HT-29 (cell line): ENCODE measurements at regions not wholly inside any gene's neighbourhood (a gene's known extent, or its start where the extent isn't known, plus 50 kb on each side); places are given as distances from the start of the nearest gene placed in this dataset.

ENCODE experiments used
- DNase-seq: peaks from one replicate; pipeline ENCODE4 v3.0.0-alpha.2; 2015; ENCODE audit warnings: low spot score

GRCh38 chr3:110528305-110529121 is 543.1 kb upstream of the NECTIN3 start:
- DNase-seq: no peak

GRCh38 chr3:110530902-110531301 is 540.7 kb upstream of the NECTIN3 start:
- DNase-seq: no peak

GRCh38 chr3:110533089-110533488 is 538.5 kb upstream of the NECTIN3 start:
- no peak for DNase-seq

GRCh38 chr3:110542552-110543150 is 529.0 kb upstream of the NECTIN3 start:
- no peak for DNase-seq

GRCh38 chr3:110544730-110545129 is 526.9 kb upstream of the NECTIN3 start:
- no peak for DNase-seq

GRCh38 chr3:110550511-110550910 is 521.1 kb upstream of the NECTIN3 start:
- no peak for DNase-seq

- DNase-seq: no peak
These were observed 509.0 kb upstream of the NECTIN3 start for GRCh38 chr3:110562621-110563020.

GRCh38 chr3:110564674-110565073 is 506.9 kb upstream of the NECTIN3 start:
- DNase-seq: no peak

- DNase-seq: no peak
These were observed 504.6 kb upstream of the NECTIN3 start for GRCh38 chr3:110567029-110567428.

- DNase-seq: no peak
These were observed 503.4 kb upstream of the NECTIN3 start for GRCh38 chr3:110568246-110568645.

GRCh38 chr3:110569073-110569472 is 502.5 kb upstream of the NECTIN3 start:
- DNase-seq: no peak

- DNase-seq: no peak
These were observed 495.9 kb upstream of the NECTIN3 start for GRCh38 chr3:110575702-110576101.

GRCh38 chr3:110576960-110577359 is 494.7 kb upstream of the NECTIN3 start:
- DNase-seq: peak; percentile 30

GRCh38 chr3:110577854-110578253 is 493.8 kb upstream of the NECTIN3 start:
- no peak for DNase-seq

GRCh38 chr3:110579840-110580550 is 491.6 kb upstream of the NECTIN3 start:
- DNase-seq: no peak

- peak; percentile 68 for DNase-seq
These were observed 488.2 kb upstream of the NECTIN3 start for GRCh38 chr3:110583373-110583935.

- no peak for DNase-seq
These were observed 482.7 kb upstream of the NECTIN3 start for GRCh38 chr3:110588906-110589305.

GRCh38 chr3:110589341-110589740 is 482.3 kb upstream of the NECTIN3 start:
- no peak for DNase-seq

GRCh38 chr3:110593749-110594148 is 477.9 kb upstream of the NECTIN3 start:
- DNase-seq: no peak

- no peak for DNase-seq
These were observed 472.6 kb upstream of the NECTIN3 start for GRCh38 chr3:110598847-110599490.

GRCh38 chr3:110608566-110608965 is 463.1 kb upstream of the NECTIN3 start:
- no peak for DNase-seq

- peak; percentile 49 for DNase-seq
These were observed 459.6 kb upstream of the NECTIN3 start for GRCh38 chr3:110612045-110612444.
